Gastroesophageal sphincter (tissue), 4 donors: ENCODE measurements at regions not wholly inside any gene's neighbourhood (a gene's known extent, or its start where the extent isn't known, plus 50 kb on each side); places are given as distances from the start of the nearest gene placed in this dataset.
A peak's percentile ranks its signal among the peaks of the same experiment; 100 is the strongest.

ENCODE experiments used
- ATAC-seq: fragments of 150-250 bp; one replicate; pipeline ENCODE4 v1.9.1; 2016; ENCODE audit warnings: mild to moderate bottlenecking, moderate library complexity
- H3K27ac ChIP-seq, 4 donors: fragments of 200-600 bp; sonication (generic) in 3 of 4; 1 replicate in 3 of 4; 2 replicates in 1 of 4; pipeline ENCODE4 v1.5.1; 2016 to 2019
- H3K27me3 ChIP-seq: fragments of 200-600 bp; sonication (generic); one replicate; pipeline ENCODE4 v1.5.1; 2019
- H3K36me3 ChIP-seq, 2 donors: fragments of 200-600 bp; sonication (generic); one replicate each; pipeline ENCODE4 v1.5.1; 2019; ENCODE audit warnings: control low read depth in 1 of 2
- H3K4me1 ChIP-seq, 3 donors: fragments of 200-600 bp; sonication (generic); 1 replicate in 2 of 3; 2 replicates in 1 of 3; pipeline ENCODE4 v1.5.1; 2016 to 2019; ENCODE audit warnings: control low read depth in 2 of 3
- H3K4me3 ChIP-seq, 2 donors: fragments of 200-600 bp; sonication (generic); one replicate each; pipeline ENCODE4 v1.5.1; 2019; ENCODE audit warnings: mild to moderate bottlenecking in 1 of 2, moderate library complexity in 1 of 2
- H3K9me3 ChIP-seq, 3 donors: fragments of 200-600 bp; sonication (generic); one replicate each; pipeline ENCODE4 v1.5.1; 2017 to 2019; ENCODE audit warnings: control low read depth in 2 of 3
- EP300 ChIP-seq: sonication (generic); formaldehyde crosslinking; IDR thresholded peaks from one replicate; pipeline ENCODE4 v1.6.1; 2017; ENCODE audit warnings: antibody characterized with exemption, mild to moderate bottlenecking
- POLR2A ChIP-seq, 2 donors: fragments of 450-650 bp; IDR thresholded peaks; one replicate each; pipeline ENCODE4 v1.6.1; 2017; ENCODE audit warnings: antibody characterized with exemption in 2 of 2, mild to moderate bottlenecking in 2 of 2, moderate library complexity in 1 of 2
- POLR2AphosphoS5 ChIP-seq: sonication (generic); formaldehyde crosslinking; IDR thresholded peaks from one replicate; pipeline ENCODE4 v1.6.1; 2017; ENCODE audit warnings: antibody characterized with exemption
- WGBS, 2 donors: methylation state at CpG; one replicate each; pipeline ENCODE4 v1.1.5; 2018; ENCODE audit warnings: low coverage in 1 of 2; 5-methylcytosine and 5-hydroxymethylcytosine counted together
- TF ChIP-seq, protein P1 (sequence below), 4 experiments: fragments of 200-600 bp in 2 of 4; fragments of 450-650 bp in 2 of 4; sonication (generic) in 1 of 4; IDR thresholded peaks; one replicate each; pipeline ENCODE4 v1.5.1; 2017 to 2019; ENCODE audit warnings: antibody characterized with exemption in 4 of 4, mild to moderate bottlenecking in 2 of 4, moderate library complexity in 2 of 4

DNA sequence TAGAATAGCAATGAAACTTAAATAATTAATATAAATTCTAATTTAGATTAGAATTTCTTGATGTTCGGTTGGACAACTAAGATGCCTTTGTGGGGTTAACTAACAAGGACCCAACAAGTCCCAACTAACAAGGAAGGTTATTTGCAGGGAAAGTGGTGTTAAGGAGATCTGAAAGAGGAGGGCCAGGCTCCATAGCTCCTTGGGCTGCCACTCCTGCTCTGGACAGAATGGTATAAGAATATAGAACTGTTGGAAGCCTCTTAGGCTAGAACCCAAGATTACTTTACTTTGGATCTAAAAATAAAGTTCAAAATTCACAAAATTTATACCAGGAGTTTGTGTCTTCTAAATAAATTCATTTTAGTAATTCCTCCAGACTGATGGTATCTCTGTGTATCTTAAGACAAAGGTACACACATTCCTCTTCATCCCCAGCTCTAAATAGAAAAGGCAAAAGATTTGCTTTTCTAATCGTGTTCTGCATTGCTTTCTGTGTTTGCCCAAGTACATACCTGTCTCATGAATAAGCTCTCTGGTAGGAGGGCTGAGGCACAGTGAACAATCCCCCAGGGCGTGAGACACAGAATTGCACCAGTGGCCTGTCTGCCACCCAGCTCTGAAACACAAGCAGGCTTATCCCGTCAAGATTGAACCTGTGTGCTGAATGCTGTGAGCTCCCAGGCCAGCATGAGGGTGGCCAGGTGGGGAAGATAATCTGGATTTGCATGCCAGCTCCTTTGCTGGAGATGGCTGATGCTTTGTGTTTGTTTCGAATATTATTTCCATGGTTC lies 176.0 kb downstream of the ACKR3 start:
- TF ChIP-seq POLR2A (IDR thresholded peaks at IDR 0.05) (no peak), EP300 (no peak), POLR2AphosphoS5 (no peak)
- TF ChIP-seq, protein P1, sequence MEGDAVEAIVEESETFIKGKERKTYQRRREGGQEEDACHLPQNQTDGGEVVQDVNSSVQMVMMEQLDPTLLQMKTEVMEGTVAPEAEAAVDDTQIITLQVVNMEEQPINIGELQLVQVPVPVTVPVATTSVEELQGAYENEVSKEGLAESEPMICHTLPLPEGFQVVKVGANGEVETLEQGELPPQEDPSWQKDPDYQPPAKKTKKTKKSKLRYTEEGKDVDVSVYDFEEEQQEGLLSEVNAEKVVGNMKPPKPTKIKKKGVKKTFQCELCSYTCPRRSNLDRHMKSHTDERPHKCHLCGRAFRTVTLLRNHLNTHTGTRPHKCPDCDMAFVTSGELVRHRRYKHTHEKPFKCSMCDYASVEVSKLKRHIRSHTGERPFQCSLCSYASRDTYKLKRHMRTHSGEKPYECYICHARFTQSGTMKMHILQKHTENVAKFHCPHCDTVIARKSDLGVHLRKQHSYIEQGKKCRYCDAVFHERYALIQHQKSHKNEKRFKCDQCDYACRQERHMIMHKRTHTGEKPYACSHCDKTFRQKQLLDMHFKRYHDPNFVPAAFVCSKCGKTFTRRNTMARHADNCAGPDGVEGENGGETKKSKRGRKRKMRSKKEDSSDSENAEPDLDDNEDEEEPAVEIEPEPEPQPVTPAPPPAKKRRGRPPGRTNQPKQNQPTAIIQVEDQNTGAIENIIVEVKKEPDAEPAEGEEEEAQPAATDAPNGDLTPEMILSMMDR (IDR thresholded peaks at IDR 0.05), result no peak
- 42 to 66% methylated on average over 3 to 5 of the region's 5 CpGs for WGBS, 2 donors
- peak; percentile 58 for ATAC-seq
- Histone ChIP-seq H3K4me1 (peaks cover 0 to 18% (median 6%) of the 10 kb centered on the region in 3 donors), H3K27ac (peak overlapping the region in 1 of 4 donors; percentile 30), H3K27me3 (no peaks in the 10 kb centered on the region), H3K9me3 (no peaks in the 10 kb centered on the region), H3K36me3 (no peaks in the 10 kb centered on the region), H3K4me3 (no peak overlapping the region)

DNA sequence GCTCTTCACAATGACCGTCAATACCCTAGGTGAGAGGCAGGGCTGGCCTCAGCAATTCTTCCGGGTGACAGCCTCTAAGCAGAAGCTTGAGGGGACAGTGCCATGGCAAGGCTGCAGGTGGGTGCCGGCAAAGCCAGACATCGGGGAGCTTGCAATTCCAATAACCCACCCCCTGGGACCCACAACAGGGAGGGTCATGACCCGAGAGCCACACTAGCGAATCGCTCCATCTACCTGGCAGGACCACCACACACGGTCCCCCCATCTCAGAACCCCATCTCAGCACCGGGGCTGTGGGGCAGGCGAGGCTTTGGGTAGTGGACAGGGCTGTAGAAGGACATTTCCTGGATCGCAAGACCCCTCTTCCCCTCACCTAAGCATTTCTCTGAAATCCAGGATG lies 177.2 kb downstream of the ACKR3 start:
- Histone ChIP-seq H3K4me3 (no peak overlapping the region), H3K36me3 (no peaks in the 10 kb centered on the region), H3K27ac (no peak overlapping the region), H3K4me1 (peaks cover 0 to 18% (median 6%) of the 10 kb centered on the region in 3 donors), H3K27me3 (no peaks in the 10 kb centered on the region), H3K9me3 (no peaks in the 10 kb centered on the region)
- 100% methylated on average over 2 to 7 of the region's 11 CpGs for WGBS, 2 donors
- TF ChIP-seq EP300, result no peak
- no peak for TF ChIP-seq POLR2AphosphoS5
- TF ChIP-seq, protein P1 (IDR thresholded peaks at IDR 0.05), result no peak
- TF ChIP-seq POLR2A (IDR thresholded peaks at IDR 0.05), result no peak
- ATAC-seq, result no peak

DNA sequence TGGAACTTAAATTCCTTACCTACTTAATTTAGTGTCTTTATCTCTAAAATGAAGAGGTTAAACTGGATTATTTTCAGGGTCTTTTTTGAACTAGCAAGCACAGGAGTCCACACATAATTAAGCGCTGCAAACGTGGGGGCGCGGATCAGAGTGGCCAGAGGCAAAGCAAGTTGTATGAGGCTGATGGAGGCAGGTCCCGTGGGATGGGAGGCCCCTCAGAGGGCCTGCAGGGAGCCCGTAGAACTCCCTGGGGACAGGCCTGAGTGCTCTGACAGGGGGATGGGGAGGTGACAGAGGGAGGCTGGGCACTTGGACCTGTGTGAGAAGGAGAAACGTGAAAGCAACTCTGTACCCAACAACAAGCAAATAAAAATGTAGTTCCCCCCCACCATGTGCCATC lies 177.8 kb downstream of the ACKR3 start:
- no peak overlapping the region for H3K4me3 ChIP-seq
- H3K9me3 ChIP-seq, result no peaks in the 10 kb centered on the region
- H3K4me1 ChIP-seq, result peaks cover 0 to 18% (median 6%) of the 10 kb centered on the region in 3 donors
- TF ChIP-seq POLR2AphosphoS5 (no peak), EP300 (no peak), POLR2A (IDR thresholded peaks at IDR 0.05) (no peak)
- TF ChIP-seq, protein P1 (IDR thresholded peaks at IDR 0.05), result no peak
- no peak overlapping the region for H3K27ac ChIP-seq
- no peaks in the 10 kb centered on the region for H3K36me3 ChIP-seq
- ATAC-seq, result no peak
- no peaks in the 10 kb centered on the region for H3K27me3 ChIP-seq
- 86% methylated on average over 4 of the region's 7 CpGs; no CpG with 5 or more reads in 1 of the 2 donors for WGBS, 2 donors

DNA sequence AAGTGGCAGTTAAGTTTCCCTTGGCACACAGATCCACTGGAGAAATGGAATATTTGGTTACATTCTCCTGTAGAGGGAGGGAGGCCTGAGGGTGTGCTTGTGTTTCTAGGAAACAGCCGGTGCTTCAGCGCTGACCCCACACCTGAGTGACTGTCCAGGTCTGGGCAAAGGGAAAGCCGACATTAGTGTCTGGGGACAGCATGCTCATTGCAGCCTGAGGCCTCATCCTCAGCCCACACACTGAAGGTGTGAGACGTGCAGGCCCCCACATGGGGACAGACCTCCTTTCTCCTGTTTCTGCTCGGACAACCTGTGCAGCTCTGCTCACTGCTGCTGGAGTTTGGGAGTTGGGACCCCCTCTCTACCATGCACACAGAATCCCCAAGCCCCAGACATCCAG lies 178.3 kb downstream of the ACKR3 start:
- no peak overlapping the region for H3K4me3 ChIP-seq
- H3K27ac ChIP-seq, result no peak overlapping the region
- H3K9me3 ChIP-seq, result no peaks in the 10 kb centered on the region
- H3K36me3 ChIP-seq, result no peaks in the 10 kb centered on the region
- TF ChIP-seq, protein P1 (IDR thresholded peaks at IDR 0.05), result no peak
- TF ChIP-seq EP300 (no peak), POLR2A (IDR thresholded peaks at IDR 0.05) (no peak), POLR2AphosphoS5 (no peak)
- peaks cover 0 to 18% (median 6%) of the 10 kb centered on the region in 3 donors for H3K4me1 ChIP-seq
- no peak for ATAC-seq
- H3K27me3 ChIP-seq, result no peaks in the 10 kb centered on the region
- WGBS, 2 donors, result 100% methylated on average over 1 of the region's 5 CpGs

DNA sequence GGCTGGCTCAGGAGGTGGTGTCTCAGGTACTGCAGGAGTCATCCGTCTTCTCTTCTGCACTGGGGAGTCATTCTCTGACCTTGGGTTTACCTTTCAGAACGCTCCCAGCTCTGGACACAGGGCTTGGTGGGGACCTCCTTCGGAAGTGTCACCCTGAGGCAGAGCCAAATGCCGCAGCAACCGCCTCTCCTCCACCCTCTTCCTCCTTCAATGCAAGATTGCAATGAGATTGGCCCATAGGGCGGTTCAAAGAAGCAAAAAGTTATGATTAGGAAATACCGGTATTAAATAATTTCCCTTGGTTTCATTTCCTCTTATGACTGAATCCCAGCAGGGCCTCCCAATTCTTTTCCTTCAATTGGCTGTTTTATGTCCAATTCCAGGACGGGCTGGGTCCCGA lies 178.8 kb downstream of the ACKR3 start:
- peak overlapping the region in 2 of 4 donors; percentile 1 to 39 for H3K27ac ChIP-seq
- TF ChIP-seq POLR2A (IDR thresholded peaks at IDR 0.05) (no peak), POLR2AphosphoS5 (no peak), EP300 (no peak)
- TF ChIP-seq, protein P1 (IDR thresholded peaks at IDR 0.05), result no peak
- H3K4me3 ChIP-seq, result no peak overlapping the region
- no peaks in the 10 kb centered on the region for H3K36me3 ChIP-seq
- no peaks in the 10 kb centered on the region for H3K9me3 ChIP-seq
- WGBS, 2 donors, result 58 to 87% methylated on average over 6 to 9 of the region's 9 CpGs
- H3K4me1 ChIP-seq, result peaks cover 0 to 18% (median 6%) of the 10 kb centered on the region in 3 donors
- ATAC-seq, result peak; percentile 70
- no peaks in the 10 kb centered on the region for H3K27me3 ChIP-seq
